ENCODE measurements at regions not wholly inside any gene's neighbourhood (a gene's known extent, or its start where the extent isn't known, plus 50 kb on each side); places are given as distances from the start of the nearest gene placed in this dataset.
A peak's percentile ranks its signal among the peaks of the same experiment; 100 is the strongest.

DNA sequence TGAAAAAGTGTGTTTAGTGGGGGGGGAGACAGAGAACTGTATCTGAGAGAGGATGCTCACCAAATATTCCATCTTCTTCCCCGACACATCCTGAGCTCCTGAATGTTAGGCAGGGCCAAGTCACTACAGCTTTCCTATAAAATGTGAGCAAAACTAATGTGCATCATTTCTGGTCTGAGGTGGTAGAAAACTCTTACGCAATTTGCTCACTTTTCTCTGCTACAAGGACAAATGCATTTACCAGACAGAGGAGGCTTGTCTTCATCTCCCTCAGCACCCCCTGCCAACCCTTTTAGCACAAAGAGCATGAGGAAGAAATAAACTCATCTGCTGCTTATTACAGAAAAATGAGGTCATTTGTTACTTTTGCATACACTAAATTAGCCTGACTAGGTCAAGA lies 554.0 kb downstream of the RNF144A start:
- no peaks in the 10 kb centered on the region for H4K20me1 ChIP-seq (ENCODE audit: low read depth)
- no peak overlapping the region for H3K27ac Mint-ChIP-seq
- H3K27me3 Mint-ChIP-seq (ENCODE audit: insufficient read depth, low read depth): no peaks in the 10 kb centered on the region
- H3K4me3 ChIP-seq: no peak overlapping the region
- H2AFZ ChIP-seq (replicated peaks): no peak overlapping the region
- H3K4me3 Mint-ChIP-seq: no peak overlapping the region
- H3K27ac ChIP-seq: no peak overlapping the region
- no peak overlapping the region for H3K9ac ChIP-seq
- peaks cover 3% of the 10 kb centered on the region for H3K9me3 Mint-ChIP-seq
- no peak for DNase-seq (ENCODE audit: low spot score)
- H3K36me3 Mint-ChIP-seq: no peaks in the 10 kb centered on the region
- H3K4me1 Mint-ChIP-seq: peaks cover 2% of the 10 kb centered on the region
- TF ChIP-seq EZH2 (IDR thresholded peaks at IDR 0.05) (no peak), EZH2phosphoT487 (IDR thresholded peaks at IDR 0.05) (no peak)
- TF ChIP-seq, protein P1, sequence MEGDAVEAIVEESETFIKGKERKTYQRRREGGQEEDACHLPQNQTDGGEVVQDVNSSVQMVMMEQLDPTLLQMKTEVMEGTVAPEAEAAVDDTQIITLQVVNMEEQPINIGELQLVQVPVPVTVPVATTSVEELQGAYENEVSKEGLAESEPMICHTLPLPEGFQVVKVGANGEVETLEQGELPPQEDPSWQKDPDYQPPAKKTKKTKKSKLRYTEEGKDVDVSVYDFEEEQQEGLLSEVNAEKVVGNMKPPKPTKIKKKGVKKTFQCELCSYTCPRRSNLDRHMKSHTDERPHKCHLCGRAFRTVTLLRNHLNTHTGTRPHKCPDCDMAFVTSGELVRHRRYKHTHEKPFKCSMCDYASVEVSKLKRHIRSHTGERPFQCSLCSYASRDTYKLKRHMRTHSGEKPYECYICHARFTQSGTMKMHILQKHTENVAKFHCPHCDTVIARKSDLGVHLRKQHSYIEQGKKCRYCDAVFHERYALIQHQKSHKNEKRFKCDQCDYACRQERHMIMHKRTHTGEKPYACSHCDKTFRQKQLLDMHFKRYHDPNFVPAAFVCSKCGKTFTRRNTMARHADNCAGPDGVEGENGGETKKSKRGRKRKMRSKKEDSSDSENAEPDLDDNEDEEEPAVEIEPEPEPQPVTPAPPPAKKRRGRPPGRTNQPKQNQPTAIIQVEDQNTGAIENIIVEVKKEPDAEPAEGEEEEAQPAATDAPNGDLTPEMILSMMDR (IDR thresholded peaks at IDR 0.05): no peak
- no peaks in the 10 kb centered on the region for H3K9me3 ChIP-seq (ENCODE audit: low read depth)
- no peaks in the 10 kb centered on the region for H3K27me3 ChIP-seq
- H3K36me3 ChIP-seq: no peaks in the 10 kb centered on the region
- no peaks in the 10 kb centered on the region for H3K79me2 ChIP-seq (ENCODE audit: low read depth)
- H3K4me1 ChIP-seq: no peaks in the 10 kb centered on the region
- no peaks in the 10 kb centered on the region for H3F3A ChIP-seq (ENCODE audit: low read depth)
- H3K4me2 ChIP-seq: no peak overlapping the region

DNA sequence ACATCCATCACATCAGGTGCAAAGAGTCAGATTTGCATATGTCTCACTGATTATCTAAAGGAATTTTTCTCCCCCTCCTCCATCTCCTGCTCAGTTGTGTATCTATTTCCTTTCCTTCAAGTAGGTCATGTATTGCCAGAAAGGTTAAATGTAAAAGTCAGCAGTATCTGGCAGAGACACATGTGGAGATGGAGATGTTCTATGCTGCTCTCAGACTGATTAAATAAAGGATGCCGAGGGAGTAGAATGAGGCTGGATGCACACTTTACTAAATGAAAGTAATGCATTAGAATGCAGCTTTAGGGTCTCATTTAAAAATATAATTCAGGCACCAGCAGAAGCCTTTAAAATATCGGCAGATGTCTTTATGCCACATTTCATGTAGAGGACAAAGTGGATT lies 555.3 kb downstream of the RNF144A start:
- H3K4me3 ChIP-seq: no peak overlapping the region
- H3K9me3 Mint-ChIP-seq: peaks cover 3% of the 10 kb centered on the region
- TF ChIP-seq, protein P1 (IDR thresholded peaks at IDR 0.05): no peak
- TF ChIP-seq EZH2phosphoT487 (IDR thresholded peaks at IDR 0.05): no peak

GRCh38 chr2:7473135-7473771 lies 556.0 kb downstream of the RNF144A start:
- no peak overlapping the region for H3K9ac ChIP-seq
- no peaks in the 10 kb centered on the region for H4K20me1 ChIP-seq (ENCODE audit: low read depth)
- H3K27ac ChIP-seq: no peak overlapping the region
- H3K4me1 ChIP-seq: no peaks in the 10 kb centered on the region
- H3K4me3 Mint-ChIP-seq: no peak overlapping the region
- no peaks in the 10 kb centered on the region for H3K79me2 ChIP-seq (ENCODE audit: low read depth)
- no peak overlapping the region for H3K4me3 ChIP-seq
- peaks cover 2% of the 10 kb centered on the region for H3K4me1 Mint-ChIP-seq
- H3K27me3 ChIP-seq: no peaks in the 10 kb centered on the region
- H3K9me3 ChIP-seq (ENCODE audit: low read depth): no peaks in the 10 kb centered on the region
- TF ChIP-seq EZH2 (IDR thresholded peaks at IDR 0.05) (no peak), EZH2phosphoT487 (IDR thresholded peaks at IDR 0.05) (no peak)
- no peaks in the 10 kb centered on the region for H3F3A ChIP-seq (ENCODE audit: low read depth)
- H3K27ac Mint-ChIP-seq: no peak overlapping the region
- DNase-seq (ENCODE audit: low spot score): no peak
- no peaks in the 10 kb centered on the region for H3K36me3 ChIP-seq
- H3K4me2 ChIP-seq: no peak overlapping the region
- no peak overlapping the region for H2AFZ ChIP-seq (replicated peaks)
- H3K36me3 Mint-ChIP-seq: no peaks in the 10 kb centered on the region
- no peaks in the 10 kb centered on the region for H3K27me3 Mint-ChIP-seq (ENCODE audit: insufficient read depth, low read depth)
- peaks cover 3% of the 10 kb centered on the region for H3K9me3 Mint-ChIP-seq

More for the DNA sequence above, 555.3 kb downstream of the RNF144A start:
- Histone ChIP-seq H3K27ac (no peak overlapping the region), H2AFZ (replicated peaks) (no peak overlapping the region), H3K4me2 (no peak overlapping the region), H3F3A (ENCODE audit: low read depth) (no peaks in the 10 kb centered on the region), H3K4me1 (no peaks in the 10 kb centered on the region), H3K9ac (no peak overlapping the region), H3K27me3 (no peaks in the 10 kb centered on the region), H3K9me3 (ENCODE audit: low read depth) (no peaks in the 10 kb centered on the region), H3K79me2 (ENCODE audit: low read depth) (no peaks in the 10 kb centered on the region), H4K20me1 (ENCODE audit: low read depth) (no peaks in the 10 kb centered on the region), H3K36me3 (no peaks in the 10 kb centered on the region)
- Mint-ChIP-seq H3K4me3 (no peak overlapping the region), H3K27me3 (ENCODE audit: insufficient read depth, low read depth) (no peaks in the 10 kb centered on the region), H3K36me3 (no peaks in the 10 kb centered on the region), H3K27ac (no peak overlapping the region), H3K4me1 (peaks cover 2% of the 10 kb centered on the region)
- no peak for DNase-seq (ENCODE audit: low spot score)

DNA sequence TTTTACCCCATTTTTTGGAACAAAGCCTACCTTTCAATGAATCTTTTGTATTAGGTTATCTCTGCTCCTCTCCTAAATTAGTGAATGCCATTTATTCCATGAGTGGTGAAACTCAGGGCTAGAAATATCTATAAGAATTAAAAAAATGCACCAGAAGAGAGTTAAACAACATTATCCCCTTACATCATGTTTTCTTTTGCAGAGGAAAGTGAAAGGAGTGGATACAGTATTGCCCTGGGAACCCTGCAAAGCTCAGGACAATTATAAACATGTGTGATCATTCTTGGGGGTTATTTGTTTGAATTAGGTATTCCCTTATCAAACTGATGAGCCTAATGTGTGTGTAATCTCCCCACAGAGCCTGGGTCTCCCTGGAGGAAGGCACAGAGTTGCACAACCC lies 559.2 kb downstream of the RNF144A start:
- Mint-ChIP-seq H3K27ac (peak overlapping the region; percentile 40), H3K4me1 (peaks cover 2% of the 10 kb centered on the region), H3K27me3 (ENCODE audit: insufficient read depth, low read depth) (no peaks in the 10 kb centered on the region), H3K4me3 (no peak overlapping the region), H3K9me3 (peaks cover 3% of the 10 kb centered on the region), H3K36me3 (no peaks in the 10 kb centered on the region)
- Histone ChIP-seq H3K9ac (no peak overlapping the region), H3K4me1 (no peaks in the 10 kb centered on the region), H3K4me3 (no peak overlapping the region), H2AFZ (replicated peaks) (no peak overlapping the region), H3F3A (ENCODE audit: low read depth) (no peaks in the 10 kb centered on the region), H3K79me2 (ENCODE audit: low read depth) (no peaks in the 10 kb centered on the region), H4K20me1 (ENCODE audit: low read depth) (no peaks in the 10 kb centered on the region), H3K27me3 (no peaks in the 10 kb centered on the region), H3K36me3 (no peaks in the 10 kb centered on the region), H3K9me3 (ENCODE audit: low read depth) (no peaks in the 10 kb centered on the region), H3K27ac (no peak overlapping the region), H3K4me2 (no peak overlapping the region)
- TF ChIP-seq EZH2 (IDR thresholded peaks at IDR 0.05) (no peak), EZH2phosphoT487 (IDR thresholded peaks at IDR 0.05) (no peak)
- TF ChIP-seq, protein P1 (IDR thresholded peaks at IDR 0.05): no peak
- no peak for DNase-seq (ENCODE audit: low spot score)
